NCI-H1930 (cell line): ENCODE measurements at regions not wholly inside any gene's neighbourhood (a gene's known extent, or its start where the extent isn't known, plus 50 kb on each side); places are given as distances from the start of the nearest gene placed in this dataset.
"Not testable (repeated sequence)": the region's sequence is repeated elsewhere in the genome, so short reads cannot be mapped to it uniquely, and the experiment has no call there.

Experiments
- DNase-seq, 2 experiments: peaks; one replicate each; lab custom pipeline; 2025; lab: John Stamatoyannopoulos, UW

- DNase-seq: no peak
These were observed 154.1 kb upstream of the SH3BP4 start for GRCh38 chr2:234797566-234798250.

GRCh38 chr2:234796045-234796591, 155.7 kb upstream of the SH3BP4 start:
- DNase-seq: no peak

DNA sequence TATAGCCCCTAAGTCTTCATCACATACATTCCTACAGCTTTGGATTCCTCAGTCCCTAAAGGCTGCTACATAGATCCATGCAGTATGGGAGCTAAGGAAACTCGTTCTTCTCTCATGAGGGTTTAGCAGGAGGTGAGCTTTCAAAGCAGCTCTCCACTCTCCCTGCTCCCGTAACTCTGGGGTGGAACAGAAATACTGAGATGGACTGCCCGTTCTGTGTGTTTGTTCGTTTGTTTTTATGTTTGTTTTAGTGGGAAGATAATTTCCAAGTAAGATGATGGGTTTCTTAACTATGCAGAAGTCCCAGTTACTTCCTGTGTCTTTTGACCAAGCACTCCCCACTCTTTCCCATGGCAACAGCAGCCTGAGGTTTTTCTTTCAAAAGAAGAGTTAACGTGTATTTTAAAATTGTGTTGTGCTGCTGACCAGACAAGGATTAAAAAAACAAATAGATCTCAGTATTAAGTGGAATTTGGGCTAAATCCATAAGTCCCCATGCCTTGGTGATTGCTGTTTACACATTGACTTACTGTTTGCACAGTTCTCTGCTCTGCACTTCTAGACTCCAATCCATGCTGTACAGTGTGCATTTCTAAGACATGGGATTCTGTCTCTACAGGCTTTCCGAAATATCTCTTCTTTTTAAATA, 156.4 kb upstream of the SH3BP4 start:
- no peak for DNase-seq

GRCh38 chr2:234794866-234795265, 157.0 kb upstream of the SH3BP4 start:
- DNase-seq: no peak

- no peak for DNase-seq
These were observed 158.5 kb upstream of the SH3BP4 start for GRCh38 chr2:234793212-234793785.

- DNase-seq: peak; percentile 39 to 77
These were observed 159.2 kb upstream of the SH3BP4 start for GRCh38 chr2:234792621-234793022.

DNA sequence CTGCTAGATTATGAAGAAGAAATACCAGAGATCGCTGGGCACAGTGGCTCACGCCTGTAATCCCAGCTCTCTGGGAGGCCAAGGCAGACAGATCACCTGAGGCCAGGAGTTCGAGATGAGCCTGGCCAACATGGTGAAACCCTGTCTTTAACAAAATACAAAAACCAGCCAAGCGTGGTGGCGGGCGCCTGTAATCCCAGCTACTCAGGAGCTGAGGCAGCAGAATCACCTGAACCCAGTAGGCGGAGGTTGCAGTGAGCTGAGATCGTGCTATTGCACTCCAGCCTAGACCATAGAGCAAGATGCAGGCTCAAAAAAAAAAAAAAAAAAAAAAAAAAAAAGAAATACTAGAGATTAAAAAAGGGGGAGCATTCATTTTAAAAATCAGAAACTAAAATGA, 159.7 kb upstream of the SH3BP4 start:
- DNase-seq: not testable (repeated sequence)

DNA sequence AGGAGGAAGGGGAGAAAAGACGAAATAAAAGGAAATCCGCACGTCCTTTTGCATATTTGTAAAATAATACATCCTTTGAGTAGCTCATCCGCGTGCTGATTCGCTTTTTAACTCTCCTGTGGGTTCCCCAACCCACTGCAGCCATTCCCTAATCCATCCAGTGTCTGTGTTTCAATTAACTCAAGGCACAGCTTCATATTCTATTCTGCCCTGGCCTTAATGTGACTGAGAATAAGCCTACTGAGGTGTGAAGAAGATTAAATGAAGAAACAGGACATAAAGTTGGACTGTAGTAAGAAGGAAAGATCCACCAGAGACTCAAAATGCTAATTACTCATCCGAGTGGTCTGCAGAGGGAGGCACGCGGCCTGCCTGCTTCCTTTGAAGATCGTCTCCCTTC, 161.4 kb upstream of the SH3BP4 start:
- no peak for DNase-seq

DNA sequence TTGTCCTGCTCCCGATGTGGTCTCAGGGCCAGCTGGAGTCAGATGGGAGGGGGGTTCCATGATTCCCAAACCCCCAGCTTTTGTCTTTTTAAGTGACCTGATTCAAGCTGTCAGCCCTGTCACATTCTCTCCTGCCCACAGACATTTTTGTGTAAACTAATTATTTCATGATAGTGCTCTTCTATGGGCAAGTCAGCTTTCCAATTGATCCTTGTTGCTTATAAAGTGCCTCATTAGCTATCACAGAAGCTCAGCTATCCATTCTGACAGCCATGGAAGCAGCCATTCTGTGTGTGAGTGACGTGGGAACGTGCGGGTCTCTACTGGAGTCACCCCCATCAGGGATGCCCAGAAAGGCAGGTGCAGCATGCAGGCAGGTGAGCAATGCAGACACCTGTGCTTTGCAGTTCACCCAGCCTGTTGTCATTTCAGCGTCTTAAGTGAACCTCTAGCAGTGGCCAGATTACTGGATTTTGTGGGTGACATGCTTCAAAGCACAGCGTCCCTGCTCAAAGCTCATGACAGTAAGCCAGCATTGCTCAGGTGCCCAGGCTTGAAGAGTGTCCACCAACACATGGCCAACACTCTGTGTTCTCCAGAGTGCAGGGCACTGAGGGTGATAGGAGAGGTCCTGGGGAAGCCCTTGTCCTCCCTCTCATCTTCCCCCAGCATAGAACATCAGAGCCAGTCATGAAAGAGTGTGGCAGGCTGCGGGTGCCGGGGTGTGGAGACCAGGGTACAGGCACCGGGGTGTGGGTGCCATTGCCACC, 162.1 kb upstream of the SH3BP4 start:
- no peak for DNase-seq

GRCh38 chr2:234788841-234789240, 163.0 kb upstream of the SH3BP4 start:
- no peak for DNase-seq

DNA sequence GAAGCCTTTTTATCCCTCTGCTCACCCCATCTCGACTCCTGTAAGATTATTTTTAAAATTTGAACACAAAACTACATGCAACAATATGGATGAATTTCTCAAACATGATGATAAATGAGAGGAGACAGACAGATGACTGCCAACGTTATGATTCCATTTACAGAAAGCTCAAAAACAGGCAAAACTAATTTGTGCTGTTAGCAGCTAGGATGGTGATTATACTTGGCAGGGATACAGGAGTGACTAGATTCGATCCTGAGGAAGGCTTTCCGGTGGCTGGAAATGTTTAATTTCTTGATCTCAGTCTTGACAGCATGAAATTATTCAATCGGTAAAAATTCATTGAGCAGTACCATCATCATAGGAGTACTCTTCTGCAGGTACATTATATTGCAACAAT, 163.4 kb upstream of the SH3BP4 start:
- no peak for DNase-seq

GRCh38 chr2:234787114-234787513, 164.7 kb upstream of the SH3BP4 start:
- no peak for DNase-seq

- no peak for DNase-seq
These were observed 177.9 kb upstream of the SH3BP4 start for GRCh38 chr2:234773764-234774409.

DNA sequence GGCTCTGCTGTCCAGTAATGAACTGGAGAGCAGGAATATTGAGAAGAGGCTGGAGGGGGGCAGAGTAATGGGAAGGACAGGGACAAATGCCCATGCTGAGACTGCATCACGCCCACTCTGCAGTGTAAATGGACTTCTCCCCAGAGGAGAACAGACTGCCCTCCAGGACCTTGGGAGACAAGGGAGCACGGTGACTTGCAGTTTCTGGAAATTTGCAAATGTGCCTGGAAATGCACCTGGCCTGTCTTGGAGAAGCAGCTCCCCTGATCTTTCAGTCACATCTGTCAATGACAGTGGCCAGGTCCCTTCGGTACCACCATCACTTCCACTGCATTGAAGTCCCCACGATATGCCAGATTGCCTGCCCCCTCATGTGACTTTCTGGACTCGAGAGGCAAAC, 178.7 kb upstream of the SH3BP4 start:
- DNase-seq: no peak

GRCh38 chr2:234772733-234773060, 179.1 kb upstream of the SH3BP4 start:
- DNase-seq: no peak

DNA sequence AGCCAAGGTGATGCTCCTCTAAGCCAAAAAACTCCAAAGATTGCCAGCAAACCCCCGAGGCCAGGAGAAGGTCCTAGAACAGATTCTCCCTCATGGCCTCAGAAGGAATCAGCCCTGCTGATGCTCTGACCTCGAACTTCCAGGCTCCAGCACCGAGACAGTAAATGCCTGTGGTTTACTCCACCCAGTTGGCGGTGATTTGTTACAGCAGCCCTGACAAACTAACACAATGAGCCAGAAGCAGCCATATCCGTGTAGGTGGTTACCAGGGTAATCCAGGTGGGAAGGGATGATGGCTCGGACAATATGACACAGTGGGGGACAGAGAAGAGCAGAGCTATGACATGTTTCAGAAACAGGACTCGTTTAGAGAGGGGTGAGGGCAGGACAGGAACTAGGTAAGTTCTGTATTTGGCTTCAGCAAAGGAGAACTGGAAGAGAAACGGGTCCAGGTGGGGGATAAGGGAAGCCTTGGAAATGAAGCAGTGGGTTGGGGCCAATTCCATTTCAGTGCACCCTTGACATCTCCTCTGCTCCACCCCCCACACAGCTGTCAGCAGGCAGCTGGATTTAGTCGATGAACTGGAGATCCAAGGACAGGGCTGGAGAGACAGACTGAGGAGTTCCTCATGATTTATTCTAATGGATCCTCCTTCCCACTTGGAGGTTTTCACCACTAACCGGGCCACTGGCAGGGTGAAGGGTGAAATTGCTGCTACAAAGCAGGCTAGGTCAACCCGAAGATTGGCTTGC, 179.7 kb upstream of the SH3BP4 start:
- DNase-seq: no peak

DNA sequence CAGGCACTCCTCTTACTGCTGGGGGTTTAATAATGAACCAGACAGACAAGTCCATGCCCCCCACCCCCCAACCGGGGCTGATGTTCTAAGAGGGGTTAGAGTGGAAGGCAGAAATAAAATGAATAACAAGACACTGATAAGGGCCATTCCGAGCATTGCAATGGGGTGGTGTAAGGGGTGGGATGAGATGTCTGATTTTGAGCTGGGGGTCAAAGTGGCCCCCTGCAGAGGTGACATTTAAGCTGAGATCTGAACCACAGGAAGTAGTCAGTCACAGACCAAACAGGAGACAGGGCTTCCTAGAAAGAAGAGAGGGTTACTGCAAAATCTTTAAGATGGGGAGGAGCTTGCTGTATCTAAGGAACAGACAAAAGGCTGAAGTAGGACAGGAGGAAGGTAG, 180.6 kb upstream of the SH3BP4 start:
- DNase-seq: no peak

- DNase-seq: no peak
These were observed 181.1 kb upstream of the SH3BP4 start for GRCh38 chr2:234770715-234771141.

DNA sequence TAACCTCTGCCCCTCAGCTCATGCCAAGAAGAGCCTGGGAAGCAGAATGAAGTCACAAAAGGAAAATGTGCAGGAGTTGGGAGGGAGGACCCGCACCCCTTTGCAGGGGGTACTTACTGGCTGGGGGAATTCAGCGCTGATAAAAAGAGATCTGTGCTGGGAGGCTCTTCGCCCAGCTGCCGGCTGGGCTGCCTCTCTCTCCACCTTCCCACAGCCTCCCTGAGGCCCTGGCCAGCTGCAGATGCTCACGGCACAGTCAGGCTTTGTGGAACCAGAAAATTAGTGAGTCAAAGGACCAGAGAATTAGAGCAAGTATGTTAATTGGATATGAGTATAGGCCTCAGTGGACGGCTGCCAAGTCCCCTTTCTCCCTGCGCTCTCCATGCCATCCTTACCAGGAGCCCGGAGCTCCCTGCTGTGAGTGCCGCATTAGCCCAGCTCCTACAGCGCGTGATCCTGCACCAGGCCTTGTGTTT, 181.7 kb upstream of the SH3BP4 start:
- DNase-seq: no peak

DNA sequence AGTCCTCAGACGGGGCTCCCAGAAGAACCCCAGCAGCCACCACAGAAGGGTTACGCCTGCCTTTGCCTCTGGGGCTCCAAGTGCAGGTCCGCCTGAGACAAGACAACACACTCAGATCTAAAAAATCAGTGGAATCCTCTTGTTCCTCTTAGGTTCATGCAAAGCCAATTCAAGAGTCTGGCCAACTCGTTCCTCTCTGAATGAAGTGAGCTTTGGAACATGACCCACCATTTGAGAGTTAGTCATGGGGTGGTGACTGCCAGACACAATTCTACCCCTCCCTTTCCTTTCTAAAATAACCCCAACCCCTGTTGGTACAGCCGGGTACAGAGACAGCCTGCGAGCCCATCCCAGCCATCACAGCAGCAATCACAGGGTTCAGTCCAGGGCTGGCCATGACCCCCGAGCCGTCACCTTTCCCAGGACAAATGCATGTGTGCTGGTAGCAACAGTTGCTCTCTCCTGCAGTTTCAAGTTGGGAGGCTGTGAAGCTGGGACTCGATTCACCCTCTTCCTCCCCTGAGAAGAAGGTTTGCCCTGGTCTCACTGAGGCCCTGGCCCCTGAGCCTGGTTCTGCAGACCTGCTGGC, 183.1 kb upstream of the SH3BP4 start:
- DNase-seq: no peak

DNA sequence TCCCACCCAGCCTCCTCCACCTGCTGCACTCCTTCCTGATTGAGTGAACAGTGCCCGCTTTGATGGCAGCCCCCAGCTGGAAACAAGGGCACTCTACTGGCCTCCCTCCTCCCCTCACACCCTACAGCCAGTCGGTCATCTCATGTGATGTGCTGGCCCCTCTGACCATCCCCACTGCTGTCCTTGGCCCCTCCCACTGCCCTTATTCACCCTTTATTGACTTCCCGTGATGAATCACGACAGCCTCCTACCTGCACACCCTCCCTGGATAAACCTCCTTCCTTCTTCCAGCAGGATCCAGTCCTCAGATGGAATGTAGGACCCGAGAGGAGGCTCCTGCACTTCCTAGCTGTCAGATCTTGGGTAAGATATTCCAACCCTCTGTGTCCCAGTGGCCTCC, 186.5 kb upstream of the SH3BP4 start:
- no peak for DNase-seq
